IMR-90 (cell line): ENCODE measurements at regions not wholly inside any gene's neighbourhood (a gene's known extent, or its start where the extent isn't known, plus 50 kb on each side); places are given as distances from the start of the nearest gene placed in this dataset.
A peak's percentile ranks its signal among the peaks of the same experiment; 100 is the strongest.

Experiments used
- ATAC-seq: fragments of 200-7000 bp; cut with Tn5 transposase; 2 replicates; pipeline ENCODE4 v1.9.1; 2020; ENCODE audit warnings: low read depth, mild to moderate bottlenecking, moderate library complexity
- BruUV-seq: library from RNA; stranded (reverse); fragments of 400-500 nt; replicated peaks from 2 replicates; lab custom pipeline; 2021; lab: Mats Ljungman, UMichigan
- CTCF ChIA-PET: fragments of 300-600 bp; formaldehyde crosslinking; extraction: SDS; loops from one replicate; lab custom pipeline; 2021; ENCODE audit warnings: antibody characterized with exemption; lab: Yijun Ruan, JAX
- POLR2A ChIA-PET: fragments of 300-600 bp; sonication (Branson Sonifier 250); formaldehyde crosslinking; loops from one replicate; lab custom pipeline; 2022; ENCODE audit warnings: antibody characterized with exemption; ENCODE audit not compliant: unreplicated experiment; lab: Charles Lee
- DNase-seq: peaks from one replicate; pipeline ENCODE4 v3.0.0; 2013
- H2AFZ ChIP-seq: replicated peaks from 2 replicates; pipeline ENCODE3; 2013; ENCODE audit warnings: low read length, mild to moderate bottlenecking; ENCODE audit not compliant: poor library complexity
- H2AK5ac ChIP-seq: 2 replicates; pipeline ENCODE4 v1.6.1; 2013; ENCODE audit warnings: low read depth, low read length, inconsistent platforms
- H2AK9ac ChIP-seq: replicated peaks from 2 replicates; pipeline ENCODE3; 2013; ENCODE audit warnings: mild to moderate bottlenecking, low read depth, low read length, moderate library complexity; ENCODE audit not compliant: poor library complexity
- H2BK120ac ChIP-seq: 2 replicates; pipeline ENCODE4 v1.6.1; 2013; ENCODE audit warnings: low read depth, low read length, inconsistent platforms
- H2BK15ac ChIP-seq: 3 replicates; pipeline ENCODE4 v1.6.1; 2013; ENCODE audit warnings: low read depth, low read length, inconsistent platforms
- H2BK20ac ChIP-seq: 2 replicates; pipeline ENCODE4 v1.6.1; 2013; ENCODE audit warnings: low read depth, mild to moderate bottlenecking, inconsistent platforms, low read length, moderate library complexity
- H2BK5ac ChIP-seq: 2 replicates; pipeline ENCODE4 v1.6.1; 2013; ENCODE audit warnings: mild to moderate bottlenecking, low read depth, low read length, inconsistent platforms; ENCODE audit not compliant: poor library complexity, severe bottlenecking
- H3K14ac ChIP-seq: replicated peaks from 2 replicates; pipeline ENCODE4 v1.6.1; 2013; ENCODE audit warnings: low read depth, low read length, inconsistent platforms
- H3K18ac ChIP-seq: 2 replicates; pipeline ENCODE4 v1.6.1; 2013; ENCODE audit warnings: low read depth, low read length, control low read depth
- H3K23ac ChIP-seq: 2 replicates; pipeline ENCODE4 v1.6.1; 2013; ENCODE audit warnings: low read depth, low read length, inconsistent platforms
- H3K27ac ChIP-seq: 2 replicates; pipeline ENCODE4 v1.5.1; 2013; ENCODE audit warnings: mild to moderate bottlenecking, control low read depth, low read length; ENCODE audit not compliant: insufficient read depth
- H3K27me3 ChIP-seq: 2 replicates; pipeline ENCODE4 v1.6.1; 2013; ENCODE audit warnings: low read length; ENCODE audit not compliant: control insufficient read depth, insufficient read depth
- H3K36me3 ChIP-seq: 2 replicates; pipeline ENCODE4 v1.6.1; 2013; ENCODE audit warnings: low read length, mixed read lengths; ENCODE audit not compliant: control insufficient read depth, insufficient read depth
- H3K4ac ChIP-seq: 2 replicates; pipeline ENCODE4 v1.6.1; 2013; ENCODE audit warnings: low read depth, low read length, inconsistent platforms
- H3K4me1 ChIP-seq: 2 replicates; pipeline ENCODE4 v1.6.1; 2013; ENCODE audit warnings: low read length, mixed read lengths; ENCODE audit not compliant: control insufficient read depth, insufficient read depth
- H3K4me2 ChIP-seq: 2 replicates; pipeline ENCODE4 v1.6.1; 2013; ENCODE audit warnings: low read depth, mild to moderate bottlenecking, control low read depth, low read length, moderate library complexity
- H3K4me3 ChIP-seq: 2 replicates; pipeline ENCODE4 v1.5.1; 2013; ENCODE audit warnings: low read depth, mild to moderate bottlenecking, control low read depth, low read length, moderate library complexity; ENCODE audit not compliant: insufficient read depth
- H3K56ac ChIP-seq: 2 replicates; pipeline ENCODE4 v1.6.1; 2013; ENCODE audit warnings: low read length, inconsistent platforms; ENCODE audit not compliant: insufficient read depth; ENCODE audit errors: extremely low read depth
- H3K79me1 ChIP-seq, 2 experiments: 2 replicates each; pipeline ENCODE4 v1.6.1; 2013; ENCODE audit warnings: low read length in 2 of 2, inconsistent platforms in 1 of 2, low read depth in 1 of 2
- H3K9ac ChIP-seq: 2 replicates; pipeline ENCODE4 v1.6.1; 2013; ENCODE audit warnings: low read depth, low read length, control low read depth
- H3K9me1 ChIP-seq: 2 replicates; pipeline ENCODE4 v1.6.1; 2013; ENCODE audit warnings: low read length, inconsistent platforms; ENCODE audit not compliant: insufficient read depth
- H3K9me3 ChIP-seq: 2 replicates; pipeline ENCODE4 v1.6.1; 2013; ENCODE audit warnings: low read length; ENCODE audit not compliant: control insufficient read depth, insufficient read depth
- H4K20me1 ChIP-seq: 2 replicates; pipeline ENCODE4 v1.6.1; 2013; ENCODE audit warnings: low read length, inconsistent platforms; ENCODE audit not compliant: insufficient read depth
- H4K5ac ChIP-seq: 2 replicates; pipeline ENCODE4 v1.6.1; 2013; ENCODE audit warnings: mild to moderate bottlenecking, low read depth, low read length, control low read depth
- H4K8ac ChIP-seq, 2 experiments: 2 replicates each; pipeline ENCODE4 v1.6.1; 2013; ENCODE audit warnings: low read depth in 2 of 2, low read length in 2 of 2, control low read depth in 1 of 2, inconsistent platforms in 1 of 2
- H4K91ac ChIP-seq: 2 replicates; pipeline ENCODE4 v1.6.1; 2013; ENCODE audit warnings: low read depth, low read length, inconsistent platforms; ENCODE audit not compliant: insufficient read depth
- CHD1 ChIP-seq: IDR thresholded peaks from 2 replicates; pipeline ENCODE4 v1.6.1; 2012; ENCODE audit warnings: low read depth, low read length, improper control_type of control experiment
- NFE2L2 ChIP-seq: fragments of 150-350 bp; IDR thresholded peaks from 2 replicates; pipeline ENCODE4 v1.6.1; 2016; ENCODE audit warnings: low read depth, mild to moderate bottlenecking, low read length
- POLR2A ChIP-seq: IDR thresholded peaks from 2 replicates; pipeline ENCODE4 v1.6.1; 2012; ENCODE audit warnings: mild to moderate bottlenecking, low read depth, low read length
- RAD21 ChIP-seq: IDR thresholded peaks from 2 replicates; pipeline ENCODE4 v1.6.1; 2012; ENCODE audit warnings: low read length, improper control_type of control experiment
- RCOR1 ChIP-seq: IDR thresholded peaks from 2 replicates; pipeline ENCODE4 v1.6.1; 2012; ENCODE audit warnings: mild to moderate bottlenecking, low read length, improper control_type of control experiment; ENCODE audit not compliant: insufficient replicate concordance
- WGBS, 2 experiments: methylation state at CpG; one replicate each; pipeline versions ENCODE4 v1.1.5 to v1.1.7; 2013; ENCODE audit warnings: missing lambda C conversion rate in 2 of 2; ENCODE audit not compliant: insufficient read length in 1 of 2; ENCODE audit errors: extremely low coverage in 2 of 2; 5-methylcytosine and 5-hydroxymethylcytosine counted together
- dilution Hi-C: fragments of 300-500 bp; cut with HindIII; formaldehyde crosslinking; loops from one replicate; pipeline ENCODE4 v1.14.3; 2018; ENCODE audit warnings: low sequenced_read_pairs; ENCODE audit not compliant: unreplicated experiment
- in situ Hi-C: fragments of 300-500 bp; cut with MboI; formaldehyde crosslinking; loops from 3 replicates; pipeline ENCODE4 v1.14.3; 2019; ENCODE audit warnings: low sequenced_read_pairs, inconsistent platforms, mixed read lengths
- intact Hi-C: fragments of 100-400 bp; cut with micrococcal nuclease; formaldehyde crosslinking; loops from 2 replicates; pipeline ENCODE4 v1.10.0; 2022
- TF ChIP-seq, protein P1 (sequence below): fragments of 150-350 bp; IDR thresholded peaks from 2 replicates; pipeline ENCODE4 v1.6.1; 2016; ENCODE audit warnings: low read depth, mild to moderate bottlenecking, low read length, moderate library complexity, borderline replicate concordance

DNA sequence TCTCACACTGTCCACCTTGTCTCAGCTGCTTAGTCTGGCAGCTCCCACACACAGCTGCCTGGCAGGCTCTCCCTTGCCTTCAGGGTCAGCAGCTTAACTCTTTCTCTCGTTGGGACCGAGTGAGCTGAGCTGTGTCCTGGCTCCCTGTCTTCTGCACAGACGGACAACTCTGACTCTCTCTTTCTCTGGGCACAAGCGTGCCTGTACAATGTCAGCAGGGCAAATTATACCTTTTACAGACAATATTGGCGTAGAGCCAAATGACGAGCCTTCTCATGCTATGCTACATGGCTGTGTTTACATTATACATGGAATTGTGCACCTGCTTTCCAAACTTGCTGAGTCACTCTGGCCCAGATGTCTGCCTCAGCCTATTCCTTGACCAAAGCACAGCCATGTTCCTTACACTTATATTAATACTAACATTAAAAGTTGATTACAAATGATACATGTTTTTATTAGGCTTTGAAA lies 188.6 kb downstream of the CYLC2 start:
- no peak overlapping the region for H2BK20ac ChIP-seq
- CTCF ChIA-PET: no interaction called here

More for the DNA sequence above, 188.6 kb downstream of the CYLC2 start:
- in situ Hi-C loops: no loop called here
- BruUV-seq: no TSS peak
- H2AFZ ChIP-seq: no peak overlapping the region
- no peak overlapping the region for H3K9ac ChIP-seq
- no peaks in the 10 kb centered on the region for H3K9me1 ChIP-seq
- H2BK120ac ChIP-seq: no peak overlapping the region
- no peak overlapping the region for H2AK9ac ChIP-seq
- no peak overlapping the region for H3K56ac ChIP-seq
- no peaks in the 10 kb centered on the region for H3K27me3 ChIP-seq
- no peaks in the 10 kb centered on the region for H3K4me1 ChIP-seq
- H4K20me1 ChIP-seq: no peaks in the 10 kb centered on the region
- peaks cover 8% of the 10 kb centered on the region; the same call in 1 of the 2 replicates for H3K9me3 ChIP-seq
- H3K79me1 ChIP-seq: no peaks in the 10 kb centered on the region
- no peak overlapping the region for H4K5ac ChIP-seq
- no CpG with 5 or more reads among the region's 6 CpGs for WGBS, 2 experiments
- H3K4ac ChIP-seq: no peak overlapping the region
- no peak overlapping the region for H4K91ac ChIP-seq
- H3K27ac ChIP-seq: no peak overlapping the region
- H2BK15ac ChIP-seq: no peak overlapping the region
- no peak overlapping the region for H3K4me2 ChIP-seq
- POLR2A ChIA-PET: no interaction called here
- DNase-seq (no peak), ATAC-seq (no peak)
- H3K4me3 ChIP-seq: no peak overlapping the region
- no peak overlapping the region for H4K8ac ChIP-seq
- no peak overlapping the region for H2AK5ac ChIP-seq
- H2BK5ac ChIP-seq: no peak overlapping the region
- no peak for TF ChIP-seq POLR2A
- TF ChIP-seq, protein P1, sequence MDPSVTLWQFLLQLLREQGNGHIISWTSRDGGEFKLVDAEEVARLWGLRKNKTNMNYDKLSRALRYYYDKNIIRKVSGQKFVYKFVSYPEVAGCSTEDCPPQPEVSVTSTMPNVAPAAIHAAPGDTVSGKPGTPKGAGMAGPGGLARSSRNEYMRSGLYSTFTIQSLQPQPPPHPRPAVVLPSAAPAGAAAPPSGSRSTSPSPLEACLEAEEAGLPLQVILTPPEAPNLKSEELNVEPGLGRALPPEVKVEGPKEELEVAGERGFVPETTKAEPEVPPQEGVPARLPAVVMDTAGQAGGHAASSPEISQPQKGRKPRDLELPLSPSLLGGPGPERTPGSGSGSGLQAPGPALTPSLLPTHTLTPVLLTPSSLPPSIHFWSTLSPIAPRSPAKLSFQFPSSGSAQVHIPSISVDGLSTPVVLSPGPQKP: no peak
- TF ChIP-seq RCOR1: no peak
- peak; percentile 44 for TF ChIP-seq NFE2L2
- TF ChIP-seq CHD1: no peak
- no peak for TF ChIP-seq RAD21
- dilution Hi-C loops: no loop called here
- H3K36me3 ChIP-seq: no peaks in the 10 kb centered on the region
- H3K18ac ChIP-seq: no peak overlapping the region
- intact Hi-C loops: no loop called here
- H3K23ac ChIP-seq: no peak overlapping the region
- H3K14ac ChIP-seq: no peak overlapping the region
